NCI-H2081 (cell line): ENCODE measurements at regions not wholly inside any gene's neighbourhood (a gene's known extent, or its start where the extent isn't known, plus 50 kb on each side); places are given as distances from the start of the nearest gene placed in this dataset.

ENCODE experiments used
- DNase-seq, 2 experiments: peaks; one replicate each; lab custom pipeline; 2025; lab: John Stamatoyannopoulos, UW

DNA sequence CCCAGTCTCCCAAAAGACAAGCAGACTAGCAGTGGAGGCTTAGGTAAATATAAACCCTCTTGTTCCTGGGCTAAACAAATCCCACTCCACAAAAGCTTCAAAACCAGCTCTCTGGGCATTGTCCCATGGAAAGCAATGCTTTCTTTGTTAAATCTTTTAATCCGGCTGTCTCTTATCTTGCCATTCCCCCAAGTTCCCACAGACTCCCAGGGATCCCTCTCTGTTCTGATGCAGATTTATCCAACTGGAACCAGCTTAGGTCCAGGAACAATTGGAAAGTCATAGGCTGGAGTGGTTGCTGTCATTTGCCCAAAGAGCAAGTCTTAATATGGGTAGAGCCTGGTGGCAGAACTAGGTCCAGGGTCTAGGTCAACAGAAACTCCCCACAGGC lies 110.1 kb upstream of the ATP1A1 start:
- DNase-seq = no peak

DNA sequence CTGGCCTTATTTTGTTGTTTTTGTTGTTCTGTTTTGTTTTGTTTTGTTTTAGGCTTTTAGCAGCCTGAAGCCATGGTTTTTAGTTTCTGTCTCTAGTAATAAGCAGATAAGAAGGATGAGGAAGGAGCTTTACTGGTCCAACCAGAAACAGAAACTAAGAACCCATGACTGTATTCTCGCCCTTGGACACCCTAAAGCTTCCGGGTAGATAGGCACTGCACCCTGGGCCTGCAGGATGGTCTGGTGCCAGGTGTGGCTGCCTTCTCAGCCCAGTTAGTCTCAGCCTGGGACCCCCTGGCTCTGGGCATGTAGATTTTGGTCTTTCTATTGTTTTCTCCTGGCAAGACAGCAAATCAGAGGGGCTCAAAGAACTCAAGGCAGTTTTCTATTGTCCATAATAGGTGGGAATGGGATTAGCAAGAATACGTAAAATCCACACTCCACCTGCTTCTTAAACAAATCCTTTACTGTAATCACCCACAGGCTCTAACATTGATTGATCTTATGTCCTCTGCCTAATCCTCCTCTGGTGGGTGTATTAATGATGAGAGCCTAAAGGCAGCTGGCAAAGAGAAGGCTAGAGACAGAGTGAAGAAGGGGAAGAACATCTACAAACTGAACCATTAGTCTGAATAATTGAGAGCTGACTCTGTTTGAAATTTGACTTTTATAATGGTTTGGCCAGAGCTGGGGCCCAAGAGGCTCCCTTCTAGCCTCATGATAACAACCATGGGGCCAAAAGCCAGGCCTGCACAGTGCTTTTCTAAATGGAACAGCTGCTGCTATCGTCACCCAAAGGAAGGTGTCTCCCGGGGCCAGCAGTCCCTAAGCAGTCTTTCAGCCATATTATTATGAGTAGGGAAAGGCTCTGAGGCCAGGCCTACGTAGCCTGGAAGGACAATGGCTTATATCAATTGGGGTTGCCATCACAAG lies 106.8 kb upstream of the ATP1A1 start:
- DNase-seq = no peak

DNA sequence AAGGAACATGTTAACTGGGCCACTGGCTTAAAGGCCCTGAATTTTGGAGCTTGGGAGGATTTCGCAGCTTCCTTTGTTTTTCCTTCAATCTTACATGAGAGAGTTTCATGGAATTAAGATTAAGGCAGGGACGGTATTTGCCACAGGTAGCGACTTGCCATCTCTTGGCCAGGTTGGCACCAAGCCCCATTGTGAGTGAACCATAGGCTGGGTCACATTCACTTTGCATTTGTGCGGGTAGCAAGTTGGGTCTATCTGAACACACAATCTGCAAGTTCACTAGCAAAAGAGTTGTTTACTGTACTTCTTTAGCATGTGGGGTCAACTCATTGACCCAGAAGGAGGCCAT lies 106.2 kb upstream of the ATP1A1 start:
- no peak for DNase-seq

DNA sequence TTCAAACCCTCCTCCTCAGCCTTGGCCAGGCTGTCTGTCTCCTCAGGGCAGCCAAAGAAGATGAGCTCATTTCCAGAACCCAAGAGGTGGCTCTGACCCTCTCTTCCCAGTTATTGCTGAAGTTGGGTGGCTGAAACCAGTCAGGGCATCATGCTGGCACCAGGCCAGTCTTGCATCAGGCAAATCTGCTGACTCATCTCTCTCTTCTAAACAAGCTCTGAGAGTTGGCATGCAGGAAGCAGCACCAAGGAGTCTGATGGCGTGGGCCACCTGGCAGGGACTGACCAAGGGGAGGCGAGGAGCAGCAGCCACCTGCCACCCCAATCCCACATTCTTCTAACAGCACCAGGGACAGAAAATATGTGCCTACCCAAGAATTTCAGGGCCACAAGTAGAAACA lies 104.8 kb upstream of the ATP1A1 start:
- no peak for DNase-seq

DNA sequence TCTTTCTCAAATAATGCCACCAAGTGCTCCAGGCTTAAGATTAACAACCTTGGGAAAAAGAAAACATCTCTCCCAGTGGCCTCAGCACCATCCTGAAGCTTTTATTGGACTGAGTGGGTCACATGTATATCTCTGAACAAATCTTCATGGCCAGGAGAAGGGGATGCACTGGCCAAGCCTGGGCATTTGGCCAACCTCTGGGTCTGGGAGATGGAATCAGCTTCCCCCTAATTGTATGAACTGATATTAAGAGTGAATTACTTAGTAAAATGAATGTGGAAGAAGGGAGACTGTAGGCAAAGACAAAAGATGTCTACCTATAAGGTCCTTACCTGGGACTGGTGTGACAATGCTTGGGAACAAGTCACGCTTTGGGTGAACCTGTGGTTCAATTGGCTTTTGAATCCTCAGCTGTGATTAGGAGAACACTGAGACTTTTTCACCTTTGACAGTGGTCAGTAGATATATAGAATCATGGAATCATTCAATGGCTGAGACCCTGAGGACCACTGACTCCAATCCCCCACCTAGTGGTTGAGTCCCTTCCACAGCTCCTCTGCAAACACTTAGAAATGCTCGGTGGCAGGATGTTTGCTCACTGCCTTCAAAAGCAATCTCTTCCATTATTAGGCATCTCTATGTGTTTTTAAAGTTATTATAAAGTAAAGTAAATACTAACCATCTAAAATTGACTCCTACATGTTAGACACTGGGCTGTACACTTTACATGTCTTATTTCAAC lies 102.6 kb upstream of the ATP1A1 start:
- DNase-seq = no peak

DNA sequence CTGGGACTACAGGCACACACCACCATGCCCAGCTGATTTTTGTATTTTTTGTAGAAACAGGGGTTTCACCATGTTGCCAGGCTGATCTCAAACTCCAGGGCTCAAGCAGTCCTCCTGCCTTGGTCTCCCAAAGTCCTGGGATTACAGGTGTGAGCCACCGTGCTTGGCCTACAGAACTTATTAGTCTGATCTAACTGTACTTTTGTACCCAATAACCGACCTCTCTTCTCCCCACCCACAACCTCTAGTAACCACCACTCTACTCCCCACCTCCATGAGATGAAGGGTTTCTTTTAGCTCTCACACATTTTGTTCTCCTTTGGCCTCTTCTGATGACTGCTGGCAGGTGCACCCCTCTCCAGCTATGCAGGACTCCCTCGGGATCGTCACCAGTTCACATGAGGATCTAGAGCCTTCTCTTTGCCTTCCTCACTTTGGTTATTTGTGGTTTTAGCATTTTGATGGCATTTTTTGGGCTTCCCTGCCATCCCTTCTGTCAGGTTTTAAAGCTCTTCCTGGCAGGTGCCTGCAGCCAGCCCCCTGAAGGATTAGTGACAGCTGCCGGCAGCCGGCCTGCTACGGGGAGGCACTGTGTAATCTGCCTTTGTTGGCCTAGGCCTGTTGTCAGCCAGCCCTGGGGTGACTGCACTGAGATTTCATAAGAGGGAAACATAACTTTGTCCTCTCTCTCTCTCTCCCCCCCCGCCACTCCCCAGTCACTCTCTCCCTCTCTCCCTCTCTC lies 99.8 kb upstream of the ATP1A1 start:
- DNase-seq = no peak

DNA sequence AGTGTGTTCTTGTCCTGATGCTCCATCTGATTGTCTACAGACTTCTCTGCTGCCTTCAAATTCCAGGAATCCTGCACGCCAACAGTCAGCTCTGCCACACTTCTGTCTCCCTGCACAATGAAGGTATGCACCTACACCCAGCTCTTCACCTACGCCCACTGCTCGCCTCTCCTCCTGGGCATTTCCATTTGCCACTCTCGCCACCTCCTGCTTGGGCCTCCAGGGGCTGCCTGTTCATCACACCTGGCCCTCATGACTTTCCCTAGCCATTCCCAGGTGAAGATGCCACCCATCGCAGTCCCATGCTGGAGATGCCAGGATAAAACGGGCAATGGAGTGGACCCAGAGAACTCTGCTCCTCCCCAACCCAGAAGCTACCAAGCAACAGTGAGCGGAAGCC lies 96.5 kb upstream of the ATP1A1 start:
- DNase-seq = no peak

DNA sequence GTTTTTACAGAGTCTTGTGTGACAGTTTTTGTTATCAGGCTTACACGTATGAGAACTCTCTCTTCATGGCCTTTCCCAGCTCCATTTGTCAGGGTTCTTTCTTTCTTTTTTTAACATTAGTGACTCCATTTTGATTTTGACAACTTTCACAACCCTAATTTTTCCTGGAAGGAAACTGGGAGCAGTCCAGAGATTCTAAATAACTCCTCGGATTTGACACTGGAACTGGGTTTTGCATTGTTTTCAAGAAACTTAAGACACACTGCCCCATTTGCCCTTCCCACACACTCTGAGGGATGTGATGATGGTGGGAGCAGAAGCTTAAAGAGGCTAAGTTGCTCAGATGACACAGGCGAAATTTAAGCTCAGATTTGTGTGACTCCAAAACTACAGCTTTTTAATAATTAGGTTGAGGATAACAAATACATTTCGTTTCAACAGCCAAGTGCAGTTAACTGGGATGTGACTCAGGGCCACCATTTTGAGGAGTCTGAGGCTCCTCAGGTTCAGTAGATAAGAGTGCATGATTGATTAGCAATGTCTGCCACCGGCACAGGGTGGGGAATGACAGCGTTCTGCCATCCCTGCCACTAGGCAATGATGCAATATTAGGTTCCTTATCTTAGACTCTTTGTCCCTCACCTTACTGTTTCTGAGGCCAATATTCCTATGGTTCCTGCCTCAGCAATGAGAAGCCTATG lies 95.1 kb upstream of the ATP1A1 start:
- no peak for DNase-seq

DNA sequence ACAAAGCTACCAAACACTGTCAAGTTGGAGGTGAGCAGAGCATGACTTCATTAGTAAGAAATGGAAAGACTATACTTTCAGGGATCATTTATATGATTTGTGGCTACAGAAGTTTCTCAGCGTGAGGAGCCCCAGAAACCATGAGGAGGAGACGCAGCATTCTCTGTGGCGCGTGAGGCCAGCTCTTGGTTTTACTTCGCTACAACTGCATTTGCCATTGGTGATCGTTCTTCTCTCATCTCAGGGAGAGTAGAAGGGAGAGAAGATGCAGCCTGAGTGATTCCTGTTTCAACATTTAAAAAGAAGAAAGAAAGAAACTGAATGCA lies 94.5 kb upstream of the ATP1A1 start:
- no peak for DNase-seq

DNA sequence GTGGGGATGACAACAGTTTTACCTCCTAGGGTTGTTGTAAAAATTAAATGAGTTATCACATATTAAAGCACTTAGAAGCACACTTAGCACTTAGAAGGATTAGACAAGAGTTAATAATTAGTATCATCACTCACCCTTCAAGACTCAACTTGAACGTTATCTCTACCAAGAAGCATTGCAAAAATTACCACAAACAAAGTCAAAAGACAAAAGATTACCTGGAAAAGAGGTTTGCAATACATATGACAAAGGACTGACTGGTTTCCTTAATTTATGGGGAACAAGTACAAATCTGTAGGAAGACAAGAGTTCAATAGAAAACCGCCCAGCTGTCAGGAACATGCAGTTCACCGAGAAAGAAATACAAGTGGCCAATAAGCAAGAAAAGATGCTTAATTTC lies 93.3 kb upstream of the ATP1A1 start:
- no peak for DNase-seq

DNA sequence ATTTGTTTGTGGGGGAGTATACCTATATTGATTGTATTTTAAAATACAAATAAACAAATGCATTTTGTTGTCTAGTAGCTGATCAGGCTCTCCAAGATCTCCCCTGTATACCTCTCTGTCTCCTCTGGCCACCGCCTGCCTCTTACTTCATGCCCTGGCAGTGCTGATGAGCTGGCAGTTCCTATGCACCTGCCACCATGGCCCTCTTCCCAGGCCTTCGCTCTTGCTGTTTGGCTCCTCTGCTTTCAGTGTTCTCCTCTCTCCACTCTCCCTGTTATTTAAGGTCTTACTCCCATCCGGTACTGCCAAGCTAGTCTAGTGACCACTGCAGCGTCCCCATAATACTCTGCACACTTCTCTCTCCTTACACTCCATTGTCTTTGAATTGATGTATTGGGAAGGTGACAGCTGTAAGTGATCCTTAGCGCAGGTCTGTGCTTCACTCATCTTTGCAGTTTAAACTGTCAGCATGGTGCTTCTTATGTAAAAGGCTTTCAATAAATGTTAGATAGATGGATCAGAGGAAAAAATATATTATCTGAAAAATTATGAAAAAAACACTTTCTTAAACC lies 88.1 kb upstream of the ATP1A1 start:
- DNase-seq = no peak

DNA sequence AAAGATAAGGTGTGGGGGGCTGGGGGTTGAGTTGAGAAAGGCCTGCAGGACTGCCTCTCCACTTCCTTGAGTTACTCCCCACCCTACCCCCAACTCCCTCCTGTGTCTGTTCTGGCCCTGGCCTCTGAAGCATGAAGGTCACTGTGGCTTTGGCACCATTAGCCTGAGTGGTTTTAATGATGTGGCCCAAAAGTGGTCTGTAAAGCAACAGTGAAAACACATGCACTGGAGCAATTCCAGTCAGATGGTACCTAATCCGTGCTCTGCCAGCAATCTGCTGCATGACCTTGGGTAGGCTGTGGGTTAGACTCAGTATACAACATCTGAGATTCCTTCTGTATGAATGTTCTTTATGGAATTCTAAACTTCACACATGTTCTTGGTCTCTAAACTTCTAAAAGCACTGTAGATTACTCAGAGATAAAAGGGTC lies 86.5 kb upstream of the ATP1A1 start:
- no peak for DNase-seq

DNA sequence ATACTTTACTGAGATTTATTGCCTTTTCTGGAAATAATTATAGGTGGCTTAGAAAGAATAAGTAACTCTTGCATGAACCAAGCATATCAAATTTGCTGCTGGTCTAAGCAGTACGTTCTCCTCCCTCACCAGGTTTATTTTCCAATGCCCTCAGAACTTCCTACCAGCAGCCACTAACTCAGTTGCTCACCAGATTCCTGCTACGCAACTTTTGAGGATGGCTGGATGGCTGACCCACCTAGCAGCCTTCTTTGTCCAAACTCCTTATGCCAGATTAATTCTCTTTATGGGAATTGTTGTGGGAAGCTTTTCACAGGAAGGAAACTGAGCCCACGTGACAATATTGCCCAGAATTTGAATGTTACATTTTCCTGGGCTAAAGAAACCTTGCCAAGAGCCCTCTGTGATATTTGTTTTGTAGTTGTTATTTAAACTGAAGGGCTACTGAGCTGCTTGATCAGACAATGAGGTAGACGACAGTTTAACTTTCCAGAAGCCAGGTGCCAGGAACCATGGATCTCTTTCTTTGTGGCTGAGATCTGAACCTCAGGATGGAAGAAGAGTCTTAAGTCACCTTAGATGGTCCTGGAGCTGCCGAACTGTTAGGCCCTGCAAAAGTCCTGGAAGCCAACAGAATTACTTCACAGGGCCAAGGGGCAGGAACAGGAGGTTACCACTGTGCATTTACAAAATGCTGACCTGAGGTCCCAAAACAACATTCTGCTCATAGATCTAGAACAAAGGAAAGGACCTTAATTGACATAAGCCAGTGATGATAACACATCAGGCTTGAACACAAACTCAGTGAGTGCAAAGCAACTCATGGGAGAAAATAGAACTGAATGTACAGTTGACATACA lies 85.5 kb upstream of the ATP1A1 start:
- DNase-seq = no peak

DNA sequence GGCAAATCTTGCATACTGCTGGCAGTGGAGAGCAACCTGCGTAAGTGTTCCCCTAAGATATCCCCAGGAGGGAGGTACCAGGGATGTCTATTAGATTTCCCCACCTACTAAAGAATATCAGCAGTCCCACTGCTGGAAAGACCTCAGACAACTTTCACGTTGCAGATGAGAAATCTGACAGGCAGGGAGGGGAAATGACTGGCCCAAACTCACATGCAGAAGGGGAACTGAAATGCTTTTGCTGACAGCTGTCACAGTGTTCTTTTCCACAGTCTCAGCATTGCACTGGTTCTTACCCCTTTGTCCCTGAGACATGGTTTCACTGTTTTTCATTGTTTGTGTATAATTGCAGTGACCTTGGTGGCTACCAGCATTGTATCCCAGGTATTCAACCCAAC lies 84.8 kb upstream of the ATP1A1 start:
- DNase-seq = no peak

DNA sequence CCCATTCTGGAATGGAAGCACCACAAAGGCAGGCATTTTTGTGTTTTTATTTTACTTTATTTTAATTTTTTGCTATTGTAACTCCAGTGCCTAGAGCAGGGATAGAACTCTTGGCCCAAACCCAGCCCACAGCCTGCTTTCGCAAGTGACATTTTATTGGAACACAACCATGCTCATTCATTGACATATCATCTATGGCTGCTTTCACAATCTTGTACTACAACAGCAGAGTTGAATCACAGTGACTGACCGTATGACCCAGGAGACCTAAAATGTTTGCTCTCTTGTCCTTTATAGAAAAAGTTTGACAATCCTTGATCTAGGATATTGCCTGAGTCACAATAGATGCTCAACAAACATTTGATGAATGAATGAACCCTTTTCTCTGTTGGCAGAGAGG lies 83.9 kb upstream of the ATP1A1 start:
- no peak for DNase-seq

DNA sequence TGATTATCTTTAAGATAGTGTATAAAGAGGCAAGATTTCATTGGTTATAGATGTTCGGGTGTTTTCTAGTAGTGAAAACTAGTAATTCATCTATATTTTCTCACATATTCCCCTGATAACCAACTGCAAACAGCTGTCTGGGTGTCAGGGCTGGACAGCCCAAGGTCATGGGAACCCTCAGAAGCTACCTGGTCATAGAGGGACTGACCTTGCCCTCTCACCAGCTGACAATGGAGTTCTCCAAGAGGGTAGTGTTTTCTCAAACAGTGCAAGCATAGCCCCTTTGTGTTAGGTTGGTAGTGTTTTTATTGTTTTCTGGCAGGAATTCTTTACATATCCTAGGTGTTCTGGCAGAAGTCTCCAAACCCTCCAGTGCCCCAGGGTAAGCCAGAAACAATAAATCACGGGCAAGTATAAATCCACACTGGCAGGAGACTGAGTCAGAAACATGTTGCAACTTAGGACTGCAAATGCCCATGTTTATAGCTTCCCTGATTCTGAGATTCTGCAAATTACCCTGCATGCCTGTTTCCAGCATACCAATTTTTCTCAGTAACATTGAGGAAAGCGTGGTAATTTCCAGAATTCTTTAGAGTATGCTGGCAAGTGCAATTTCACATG lies 82.8 kb upstream of the ATP1A1 start:
- DNase-seq = no peak

DNA sequence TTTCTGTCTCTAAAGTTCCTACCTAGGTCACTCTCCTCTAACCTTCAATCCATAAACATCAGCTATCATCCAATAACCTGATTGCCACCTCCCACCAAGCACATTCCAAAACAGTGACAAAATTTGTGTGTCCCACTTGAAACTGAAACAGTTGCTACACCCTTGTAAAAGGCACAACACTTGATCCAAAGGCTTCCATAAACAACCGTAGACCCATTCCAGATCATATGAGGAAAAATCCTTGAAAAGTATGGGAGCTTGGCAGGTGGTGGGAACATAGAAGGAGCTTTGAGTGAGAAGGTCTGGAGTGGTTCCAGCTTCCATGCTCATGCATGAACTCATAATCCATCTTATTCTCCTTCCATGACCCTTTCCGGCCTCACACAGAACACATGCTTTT lies 82.0 kb upstream of the ATP1A1 start:
- no peak for DNase-seq

DNA sequence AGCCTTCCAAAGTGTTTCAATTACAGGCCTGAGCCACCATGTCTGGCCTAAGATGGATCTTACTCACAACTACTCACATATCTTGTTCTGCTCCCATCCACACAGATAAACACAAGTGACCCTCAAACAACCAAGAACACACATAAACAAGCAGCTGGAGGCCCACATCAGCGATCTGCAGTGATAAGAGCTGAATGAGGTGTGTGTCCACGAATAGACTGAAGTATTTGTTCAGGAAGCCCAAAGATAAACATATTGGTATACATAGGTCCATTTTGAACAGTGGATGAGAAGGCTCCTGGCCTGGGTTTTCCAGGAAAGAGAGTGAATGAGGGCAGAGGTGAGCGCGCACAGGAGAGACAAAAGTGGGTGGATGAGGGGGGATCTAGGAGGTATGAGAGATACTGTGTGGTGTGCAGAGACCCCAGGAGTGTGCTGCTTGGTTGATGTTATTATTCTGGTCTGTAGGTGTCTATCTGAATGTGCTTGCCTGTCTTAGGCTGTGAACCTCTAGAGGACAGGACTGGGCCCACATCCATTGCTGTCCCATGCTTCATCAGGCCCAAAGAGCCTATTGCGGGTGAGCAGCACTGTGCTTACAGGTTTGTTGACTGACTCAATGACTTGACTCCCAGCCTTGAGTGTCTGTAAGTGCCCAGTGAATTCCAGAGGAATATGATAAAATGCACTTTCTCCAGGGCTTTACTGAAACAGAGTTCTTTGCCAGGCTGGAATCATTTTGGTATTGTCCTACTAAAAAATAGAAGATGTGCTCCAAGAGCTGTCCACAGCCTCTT lies 79.9 kb upstream of the ATP1A1 start:
- no peak for DNase-seq

DNA sequence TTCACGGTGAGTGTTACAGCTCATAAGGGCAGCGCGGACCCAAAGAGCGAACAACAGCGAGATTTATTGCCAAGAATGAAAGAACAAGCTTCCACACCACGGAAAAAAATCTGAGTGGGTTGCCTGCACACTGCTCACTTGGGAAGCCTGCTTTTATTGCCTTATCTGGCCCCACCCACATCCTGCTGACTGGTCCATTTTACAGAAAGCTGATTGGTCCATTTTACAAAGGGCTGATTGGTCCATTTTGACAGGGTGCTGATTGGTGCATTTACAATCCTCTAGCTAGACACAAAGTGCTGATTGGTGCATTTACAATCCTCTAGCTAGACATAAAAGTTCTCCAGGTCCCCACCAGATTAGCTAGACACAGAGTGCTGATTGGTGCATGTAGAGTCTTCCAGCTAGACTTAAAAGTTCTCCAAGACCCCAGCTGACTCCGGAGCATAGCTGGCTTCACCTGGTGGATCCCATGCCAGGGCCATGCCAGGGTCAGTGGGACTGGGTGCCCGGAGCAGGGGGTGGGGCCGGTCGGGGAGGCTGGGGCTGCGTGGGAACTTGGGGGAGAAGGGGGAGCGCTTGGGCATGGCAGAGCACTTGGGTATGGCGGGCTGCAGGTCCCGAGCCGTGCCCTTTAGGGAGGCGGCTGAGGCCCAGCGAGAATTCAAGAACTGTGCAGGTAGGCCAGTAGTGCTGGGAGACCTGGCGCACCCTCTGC lies 75.4 kb upstream of the ATP1A1 start:
- no peak for DNase-seq
